ENCODE measurements at regions not wholly inside any gene's neighbourhood (a gene's known extent, or its start where the extent isn't known, plus 50 kb on each side); places are given as distances from the start of the nearest gene placed in this dataset.
"Not testable (repeated sequence)": the region's sequence is repeated elsewhere in the genome, so short reads cannot be mapped to it uniquely, and the experiment has no call there.

DNA sequence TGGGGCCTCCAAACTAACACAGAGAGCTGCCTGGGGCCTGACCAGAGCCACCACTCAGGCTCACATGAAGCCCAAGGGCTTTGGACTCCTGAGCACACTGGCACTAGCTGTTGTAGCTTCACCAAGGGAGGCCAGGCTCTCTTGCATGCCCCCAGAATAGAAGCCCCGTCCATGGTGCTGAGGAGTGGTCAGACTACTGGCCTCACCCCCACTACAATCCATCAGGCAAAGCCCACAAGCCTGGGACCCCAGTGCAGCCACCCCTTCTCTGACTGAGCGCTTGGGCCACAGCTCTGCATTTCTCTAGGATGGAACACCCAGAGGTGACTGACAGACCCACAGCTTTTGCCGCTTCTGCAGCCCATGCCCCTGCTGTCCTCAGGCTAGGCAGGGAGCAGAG is 180.8 kb downstream of the PYDC2 start:
- no peak overlapping the region for H3K4me3 ChIP-seq (ENCODE audit: low read depth, low read length)

DNA sequence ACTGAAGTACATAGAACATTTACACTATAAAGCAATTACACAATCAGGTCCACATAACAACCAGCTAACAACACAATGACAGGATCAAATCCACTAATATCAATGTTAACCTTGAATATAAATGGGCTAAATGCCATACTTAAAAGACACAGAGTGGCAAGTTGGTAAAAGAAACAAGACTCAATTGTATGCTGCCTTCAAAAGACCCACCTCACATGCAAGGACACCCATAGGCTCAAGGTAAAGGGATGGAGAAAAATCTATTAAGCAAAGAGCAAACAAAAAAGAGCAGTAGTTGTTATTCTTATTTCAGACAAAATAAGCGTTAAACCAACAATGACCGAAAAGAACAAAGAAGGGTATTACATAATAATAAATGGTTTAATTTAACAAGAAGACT is 183.3 kb downstream of the PYDC2 start:
- H3K4me3 ChIP-seq (ENCODE audit: low read depth, low read length): no peak overlapping the region

DNA sequence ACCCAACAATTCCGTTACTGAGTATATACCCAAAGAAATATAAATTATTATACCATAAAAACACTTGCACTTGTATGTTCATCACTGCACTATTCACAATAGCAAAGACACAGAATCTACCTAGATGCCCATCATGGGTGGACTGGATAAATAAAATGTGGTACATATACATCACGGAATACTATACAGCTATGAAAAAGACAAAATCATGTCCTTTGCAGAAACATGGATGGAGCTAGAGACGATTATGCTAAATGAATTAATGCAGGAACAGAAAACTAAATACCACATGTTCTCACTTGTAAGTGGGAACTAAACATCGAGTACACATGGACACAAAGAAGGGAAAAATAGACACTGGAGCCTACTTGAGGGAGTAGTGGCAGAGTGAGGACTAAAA is 185.3 kb downstream of the PYDC2 start:
- H3K4me3 ChIP-seq (ENCODE audit: low read depth, low read length): no peak overlapping the region

DNA sequence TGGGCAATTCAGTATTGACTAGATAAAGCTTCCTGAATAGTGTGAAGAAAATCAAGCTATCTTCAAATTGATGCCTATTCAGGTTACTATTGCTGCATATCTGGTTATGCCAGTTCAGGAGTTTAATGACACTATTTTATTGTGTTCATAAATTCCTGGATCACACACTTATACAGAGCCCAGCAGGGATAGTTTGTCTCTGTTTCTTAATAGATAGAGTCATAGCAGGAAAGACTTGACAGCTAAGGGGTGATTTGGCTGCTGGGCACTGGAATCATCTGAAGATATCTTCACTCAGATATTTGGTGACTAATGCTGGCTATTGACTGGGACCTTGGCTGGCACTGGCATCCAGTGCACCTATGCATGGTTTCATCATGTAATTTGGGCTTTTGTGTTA is 187.8 kb downstream of the PYDC2 start:
- no peak overlapping the region for H3K4me3 ChIP-seq (ENCODE audit: low read depth, low read length)

DNA sequence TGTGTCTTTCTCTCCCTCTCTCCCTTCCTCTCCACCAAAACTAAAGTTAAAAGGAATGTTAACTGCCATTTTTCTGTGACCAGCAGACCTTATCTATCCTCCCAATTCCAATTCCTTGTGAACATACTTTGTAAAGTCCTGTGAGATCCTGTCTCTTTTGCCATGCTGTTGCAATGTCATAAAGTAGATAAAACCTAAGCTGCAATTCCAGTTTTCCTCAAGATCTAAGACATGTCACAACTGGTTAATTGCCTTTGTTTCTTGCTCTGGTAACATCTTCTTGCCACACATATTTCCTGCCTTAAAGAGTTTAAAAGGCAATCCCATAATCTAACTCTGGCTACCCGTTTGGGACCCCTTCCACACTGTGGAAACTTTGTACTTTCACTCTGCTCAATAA is 188.7 kb downstream of the PYDC2 start:
- no peak overlapping the region for H3K4me3 ChIP-seq (ENCODE audit: low read depth, low read length)

DNA sequence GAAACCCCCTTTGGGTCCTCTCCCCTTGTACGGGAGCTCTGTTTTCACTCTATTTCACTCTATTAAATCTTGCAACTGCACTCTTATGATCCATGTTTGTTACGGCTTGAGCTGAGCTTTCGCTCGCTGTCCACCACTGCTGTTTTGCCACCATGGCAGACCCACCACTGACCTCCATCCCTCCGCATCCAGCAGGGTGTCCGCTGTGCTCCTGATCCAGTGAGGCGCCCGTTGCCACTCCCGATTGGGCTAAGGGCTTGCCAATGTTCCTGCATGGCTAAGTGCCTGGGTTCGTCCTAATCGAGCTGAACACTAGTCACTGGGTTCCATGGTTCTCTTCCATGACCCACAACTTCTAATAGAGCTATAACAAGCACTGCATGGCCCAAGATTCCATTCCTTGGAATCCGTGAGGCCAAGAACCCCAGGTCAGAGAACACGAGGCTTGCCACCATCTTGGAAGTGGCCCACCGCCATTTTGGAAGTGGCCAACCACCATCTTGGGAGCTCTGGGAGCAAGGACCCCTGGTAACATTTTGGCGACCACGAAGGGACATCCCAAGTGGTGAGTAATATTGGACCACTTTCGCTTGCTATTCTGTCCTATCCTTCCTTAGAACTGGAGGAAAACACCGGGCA is 197.9 kb downstream of the PYDC2 start:
- H3K4me3 ChIP-seq (ENCODE audit: low read depth, low read length): not testable (repeated sequence)

DNA sequence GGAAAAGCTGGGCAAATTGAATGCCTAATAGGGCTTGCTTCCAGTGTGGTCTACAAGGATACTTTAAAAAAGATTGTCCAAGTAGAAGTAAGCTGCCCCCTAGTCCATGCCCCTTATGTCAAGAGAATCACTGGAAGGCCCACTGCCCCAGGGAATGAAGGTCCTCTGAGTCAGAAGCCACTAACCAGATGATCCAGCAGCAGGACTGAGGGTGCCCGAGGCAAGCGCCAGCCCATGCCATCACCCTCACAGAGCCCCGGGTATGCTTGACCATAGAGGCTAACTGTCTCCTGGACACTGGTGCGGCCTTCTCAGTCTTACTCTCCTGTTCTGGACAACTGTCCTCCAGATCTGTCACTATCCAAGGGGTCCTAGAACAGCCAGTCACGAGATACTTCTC is 201.2 kb downstream of the PYDC2 start:
- not testable (repeated sequence) for H3K4me3 ChIP-seq (ENCODE audit: low read depth, low read length)

DNA sequence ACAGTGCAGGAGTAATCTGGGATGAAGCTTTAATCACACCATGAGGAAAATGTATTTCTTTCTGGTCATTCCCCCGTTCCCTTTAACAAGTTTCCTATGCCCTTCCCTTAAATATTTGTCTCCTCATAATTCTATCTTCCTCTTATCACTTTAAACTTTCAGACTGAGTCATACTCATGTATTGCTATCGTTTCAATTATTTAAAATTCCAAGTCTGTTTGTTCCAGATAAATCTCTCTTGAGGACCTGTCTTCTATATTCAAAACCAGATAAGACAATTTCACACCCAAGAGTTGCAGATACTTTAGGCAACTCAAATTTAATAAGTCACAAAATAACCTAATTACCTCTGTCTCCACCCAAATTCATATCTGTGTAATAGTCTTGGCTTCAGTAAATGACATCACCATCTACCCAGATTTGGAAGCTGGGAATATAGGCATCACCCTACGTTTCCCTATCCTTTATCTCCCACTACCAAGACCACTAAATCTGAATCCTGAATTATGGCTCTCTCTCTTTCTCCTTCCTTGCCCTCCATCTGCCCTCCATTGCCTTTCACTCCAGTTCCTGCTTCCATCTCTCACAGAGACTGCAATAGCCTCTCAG is 220.1 kb downstream of the PYDC2 start:
- no peak overlapping the region for H3K4me3 ChIP-seq (ENCODE audit: low read depth, low read length)

DNA sequence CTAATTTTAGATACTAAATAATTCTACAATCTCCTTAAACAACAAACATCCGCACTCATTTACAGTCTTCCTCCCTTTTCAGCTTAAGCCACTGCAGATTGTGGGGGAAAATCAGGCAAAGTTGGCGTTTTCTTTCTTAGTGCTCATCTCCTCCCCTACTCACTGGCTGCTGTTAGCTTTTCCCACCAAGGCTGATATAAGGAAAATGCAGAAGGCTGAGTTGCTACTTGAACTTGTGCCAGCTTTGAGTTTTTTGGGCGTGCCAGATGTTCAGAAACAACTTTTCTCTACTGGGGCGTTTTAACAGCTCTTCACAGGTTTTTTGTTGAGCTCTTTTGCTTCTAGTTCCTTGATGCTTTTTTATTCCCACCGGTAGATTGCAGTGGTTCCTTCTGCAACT is 222.0 kb downstream of the PYDC2 start:
- H3K4me3 ChIP-seq (ENCODE audit: low read depth, low read length): no peak overlapping the region

DNA sequence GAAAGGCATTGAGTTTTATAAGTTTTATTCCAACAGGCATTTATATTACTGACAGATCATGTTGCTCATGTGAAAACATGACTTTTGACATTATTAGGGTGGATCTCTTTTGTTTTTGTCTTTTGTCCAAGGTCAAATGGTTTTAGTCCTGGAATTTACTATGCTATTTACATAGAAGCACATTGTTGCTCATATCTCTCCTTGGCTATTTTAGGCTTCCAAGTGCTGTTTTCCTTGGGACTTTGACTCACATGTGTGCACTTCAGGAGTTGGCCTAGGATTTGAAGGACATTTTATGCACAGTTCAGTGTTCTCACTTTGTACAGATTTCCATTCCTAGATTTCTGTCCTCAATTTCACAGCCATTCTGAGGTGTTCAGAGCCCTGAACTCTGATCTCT is 225.7 kb downstream of the PYDC2 start:
- no peak overlapping the region for H3K4me3 ChIP-seq (ENCODE audit: low read depth, low read length)

DNA sequence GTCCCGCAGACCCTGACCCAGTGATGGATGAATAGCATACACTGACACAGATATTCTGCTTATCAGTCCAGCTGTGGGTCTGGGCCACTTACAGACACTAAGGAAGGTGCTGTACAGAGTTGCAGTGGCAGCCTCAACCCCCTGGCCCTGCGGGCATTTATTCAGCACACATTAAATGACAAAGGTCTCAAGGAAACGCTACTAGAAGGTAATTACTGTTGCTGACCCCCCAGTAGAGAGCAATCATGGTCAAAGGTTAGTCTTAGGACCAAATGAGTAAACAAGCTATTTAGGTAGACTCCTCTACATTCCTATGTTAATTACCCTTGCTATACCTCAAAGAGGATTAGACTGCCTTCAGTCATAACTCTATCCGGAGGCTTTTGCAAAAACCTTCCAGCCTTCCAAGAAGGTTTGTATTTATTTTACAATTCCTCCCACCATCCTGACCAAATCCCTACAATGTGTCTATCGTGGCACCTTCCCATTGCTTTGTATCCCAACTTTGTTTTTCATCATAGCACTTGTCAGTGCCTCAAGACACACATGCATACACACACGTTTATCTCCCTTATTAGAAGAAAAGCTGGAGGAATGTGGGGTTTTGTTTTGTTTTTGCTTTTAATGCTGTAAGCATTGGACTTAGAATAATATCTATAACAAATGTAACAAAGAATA is 227.9 kb downstream of the PYDC2 start:
- no peak overlapping the region for H3K4me3 ChIP-seq (ENCODE audit: low read depth, low read length)

DNA sequence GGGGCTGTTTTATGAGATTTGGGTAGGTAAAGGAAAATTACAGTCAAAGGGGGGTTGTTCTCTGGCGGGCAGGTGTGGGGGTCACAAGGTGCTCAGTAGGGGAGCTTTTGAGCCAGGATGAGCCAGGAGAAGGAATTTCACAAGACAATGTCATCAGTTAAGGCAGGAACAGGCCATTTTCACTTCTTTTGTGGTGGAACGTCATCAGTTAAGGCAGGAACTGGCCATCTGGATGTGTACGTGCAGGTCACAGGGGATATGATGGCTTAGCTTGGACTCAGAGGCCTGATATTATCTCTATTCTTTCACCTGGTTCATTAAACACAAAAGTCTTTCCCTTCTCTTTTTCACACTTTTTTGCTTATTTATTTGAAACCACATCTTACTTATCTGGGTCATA is 230.2 kb downstream of the PYDC2 start:
- H3K4me3 ChIP-seq (ENCODE audit: low read depth, low read length): not testable (repeated sequence)

DNA sequence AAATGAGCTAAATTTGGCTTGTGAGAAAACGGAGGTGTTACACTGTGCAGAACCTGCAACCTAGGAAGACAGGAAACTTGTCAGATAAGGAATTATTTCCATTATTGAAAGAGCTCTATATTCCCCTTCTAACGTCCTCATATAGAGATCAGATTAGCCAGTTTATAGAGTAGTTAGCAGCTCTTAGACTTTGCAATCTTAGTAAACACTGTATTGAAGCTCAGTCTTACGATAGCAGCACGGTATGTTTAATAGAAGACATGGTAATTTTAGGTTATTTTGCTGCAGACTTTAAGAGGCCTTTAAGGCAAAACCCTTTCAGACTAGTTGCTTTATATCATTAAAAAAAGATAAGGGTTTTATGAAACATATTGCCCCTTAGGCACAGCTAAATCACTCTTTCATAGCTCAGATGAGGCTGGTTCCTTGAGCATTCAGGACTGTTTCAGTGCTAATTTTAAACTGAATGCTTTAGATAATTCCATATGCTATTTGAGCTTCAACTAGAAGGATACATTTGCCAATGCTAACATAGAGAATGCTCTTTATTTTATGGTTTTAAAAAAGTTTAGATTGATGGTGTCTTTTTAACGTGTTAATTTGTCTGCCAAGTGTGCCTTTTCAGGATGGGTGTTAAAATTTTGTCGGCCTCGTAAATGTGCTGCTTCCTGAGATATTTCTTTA is 234.3 kb downstream of the PYDC2 start:
- H3K4me3 ChIP-seq (ENCODE audit: low read depth, low read length): no peak overlapping the region

DNA sequence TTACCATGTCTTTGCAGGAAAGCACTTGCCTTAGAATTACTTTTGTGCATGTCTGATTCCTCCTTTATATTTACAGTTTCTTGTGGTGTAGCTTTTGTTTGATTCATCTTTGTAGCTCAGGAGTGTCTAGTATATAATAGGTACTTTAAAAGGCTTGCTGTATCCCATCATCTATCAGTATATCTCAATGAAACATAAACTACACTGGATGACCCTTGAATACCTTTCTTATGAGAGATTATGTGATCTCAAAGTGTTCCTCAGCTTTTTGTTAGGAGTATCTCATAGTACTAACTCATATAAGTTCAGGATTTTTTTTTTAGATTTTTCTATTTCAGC is 234.8 kb downstream of the PYDC2 start:
- H3K4me3 ChIP-seq (ENCODE audit: low read depth, low read length): no peak overlapping the region

DNA sequence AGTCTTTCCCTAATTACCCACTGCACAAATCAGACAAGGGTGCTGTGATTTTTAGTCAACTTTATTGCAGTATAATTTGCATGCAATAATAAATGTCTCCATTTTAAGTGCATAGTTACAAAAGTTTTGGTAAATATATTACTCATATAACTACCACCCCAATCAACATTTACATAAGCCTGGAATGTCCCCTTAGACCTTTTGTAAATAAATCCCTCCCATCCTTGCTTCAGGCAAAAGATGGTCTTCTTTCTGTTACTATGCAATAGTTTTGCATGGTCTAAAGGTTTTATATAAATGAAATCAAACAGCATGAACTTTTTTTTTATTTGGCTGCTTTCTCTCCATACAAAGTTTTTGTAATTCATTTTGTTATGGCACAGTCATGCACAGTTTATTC is 235.4 kb downstream of the PYDC2 start:
- H3K4me3 ChIP-seq (ENCODE audit: low read depth, low read length): no peak overlapping the region

DNA sequence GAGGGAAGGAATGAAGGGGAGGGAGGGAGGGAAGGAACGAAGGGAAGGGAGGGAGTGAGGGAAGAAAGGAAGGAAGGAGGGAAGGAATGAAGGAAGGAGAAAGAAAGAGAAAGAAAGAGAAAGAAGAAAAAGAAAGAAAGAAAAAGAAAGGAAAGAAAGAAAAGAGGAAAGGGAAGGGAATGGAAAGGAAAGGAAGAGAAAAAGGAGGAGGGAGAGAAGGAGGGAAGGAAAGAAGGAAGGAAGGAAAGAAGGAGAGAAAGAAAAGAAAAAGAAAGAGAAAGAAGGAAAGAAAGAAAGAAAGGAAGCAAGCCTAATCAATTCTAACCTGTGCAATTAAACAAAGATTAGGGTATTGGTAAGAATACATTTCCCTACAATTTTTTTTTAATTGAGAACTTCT is 238.6 kb downstream of the PYDC2 start:
- H3K4me3 ChIP-seq (ENCODE audit: low read depth, low read length): no peak overlapping the region

DNA sequence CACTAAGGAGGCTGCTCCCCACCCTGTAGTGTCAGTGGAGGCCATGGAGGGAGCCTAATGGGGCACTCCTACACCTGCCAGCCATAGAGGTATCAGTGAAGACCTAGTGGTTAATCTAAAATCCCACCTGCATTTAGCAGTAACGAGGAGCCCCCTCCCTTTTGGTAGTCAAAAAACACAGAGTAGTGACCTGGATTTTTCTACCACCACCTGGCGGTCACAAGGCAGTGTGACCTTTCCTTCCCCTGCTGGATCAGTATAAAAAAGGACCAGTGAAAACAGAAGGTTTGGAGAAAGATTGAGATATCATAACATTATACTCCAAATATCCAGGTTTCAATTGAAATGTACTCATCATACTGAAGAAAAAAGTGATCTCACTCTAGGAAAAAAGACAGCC is 241.2 kb downstream of the PYDC2 start:
- no peak overlapping the region for H3K4me3 ChIP-seq (ENCODE audit: low read depth, low read length)

DNA sequence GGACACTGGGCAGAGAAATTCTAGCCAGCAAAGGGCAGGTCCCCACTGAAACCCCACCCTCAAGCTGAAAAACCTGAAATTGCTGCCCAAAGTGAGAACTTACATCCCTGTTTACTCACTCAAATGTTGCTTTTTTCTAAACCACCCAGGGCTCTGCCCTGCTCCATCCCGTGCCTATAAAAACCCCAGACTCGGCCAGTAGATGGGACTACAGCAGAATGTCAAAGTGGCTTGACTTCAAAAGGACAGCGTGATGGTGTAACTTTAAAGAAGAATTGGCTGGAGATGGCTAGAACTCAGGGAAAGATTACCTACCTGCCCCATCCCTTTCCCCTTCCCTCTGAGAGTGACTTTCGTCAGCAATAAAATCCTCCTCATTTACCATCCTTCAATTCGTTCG is 246.9 kb downstream of the PYDC2 start:
- H3K4me3 ChIP-seq (ENCODE audit: low read depth, low read length): no peak overlapping the region

DNA sequence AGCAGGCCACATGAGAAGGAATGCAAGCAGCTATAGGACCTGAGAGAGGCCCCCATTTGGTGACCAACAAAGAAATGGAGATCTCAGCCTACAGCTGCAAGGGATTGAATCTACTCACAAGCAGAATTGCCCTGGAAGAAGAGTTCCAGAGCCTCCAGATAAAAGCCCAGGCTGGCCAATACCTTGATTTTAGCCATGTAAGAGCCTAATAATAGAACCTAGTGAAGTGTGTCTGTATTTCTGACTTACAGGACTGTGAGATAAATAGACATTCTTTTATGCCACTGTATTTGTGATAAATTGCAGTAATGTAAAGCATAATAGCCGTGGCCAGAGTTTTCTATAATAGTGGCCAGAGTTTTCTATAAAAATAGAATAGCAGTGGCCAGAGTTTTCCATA is 254.6 kb downstream of the PYDC2 start:
- H3K4me3 ChIP-seq (ENCODE audit: low read depth, low read length): no peak overlapping the region

DNA sequence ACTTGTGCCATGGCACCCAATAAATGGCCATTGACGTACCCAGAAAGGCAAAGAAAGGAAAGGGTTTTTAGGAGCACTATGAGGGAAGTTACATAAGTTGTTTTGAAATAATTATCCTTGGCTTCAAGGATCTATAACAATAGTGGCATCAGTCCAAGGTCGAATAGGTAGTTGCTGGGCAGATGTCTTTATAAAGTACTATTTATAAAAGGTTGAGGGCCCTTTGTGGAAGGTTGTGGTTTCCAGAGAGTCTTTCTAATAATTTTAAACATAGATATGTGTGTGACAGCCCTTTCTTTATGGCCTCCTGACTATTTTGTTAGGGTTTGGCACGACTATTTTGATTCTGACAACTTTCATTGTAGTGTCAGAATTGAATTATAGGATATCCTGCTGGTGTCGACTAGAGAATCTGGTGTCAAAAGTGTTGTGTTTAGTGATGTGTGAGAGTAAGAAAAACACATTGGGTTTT is 260.5 kb downstream of the PYDC2 start:
- H3K4me3 ChIP-seq (ENCODE audit: low read depth, low read length): no peak overlapping the region

DNA sequence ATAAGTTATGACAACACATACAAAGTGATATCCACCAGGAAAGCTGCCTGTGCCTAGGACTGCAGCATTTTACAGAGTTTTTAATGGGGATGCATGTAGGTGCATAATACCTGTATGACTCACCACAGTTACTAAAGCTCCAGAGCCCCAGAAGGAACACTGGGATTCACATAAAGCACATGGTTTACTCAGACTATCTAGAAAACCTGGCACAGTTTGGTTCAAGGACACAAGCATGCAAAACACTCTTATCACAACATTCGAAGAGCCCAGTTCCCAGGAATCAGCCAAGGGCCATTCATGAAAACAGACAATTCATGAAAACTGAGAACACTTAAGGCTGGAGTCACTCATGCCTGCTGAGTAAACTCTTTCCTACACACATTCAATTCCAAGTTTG is 261.0 kb downstream of the PYDC2 start:
- no peak overlapping the region for H3K4me3 ChIP-seq (ENCODE audit: low read depth, low read length)

DNA sequence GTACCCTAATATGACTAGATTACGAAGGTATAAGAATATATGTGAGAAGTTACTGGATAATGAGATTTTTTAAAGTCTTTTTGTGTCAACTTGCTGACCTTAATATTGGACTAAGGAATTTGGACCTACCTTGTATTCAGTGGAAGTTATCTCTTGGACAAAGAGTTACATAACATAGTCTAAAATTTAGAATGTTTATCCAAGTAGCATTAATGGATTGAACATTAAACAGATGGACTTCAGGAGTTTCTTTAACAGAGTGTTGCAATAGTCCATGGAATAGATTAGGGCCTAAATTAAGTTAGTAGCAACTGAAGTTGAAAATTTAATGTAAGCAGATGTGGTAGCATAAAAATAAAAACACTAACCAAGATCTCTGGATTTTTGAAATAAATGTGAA is 266.4 kb downstream of the PYDC2 start:
- no peak overlapping the region for H3K4me3 ChIP-seq (ENCODE audit: low read depth, low read length)

Measured in iPS-11a (cell line).